ENCODE measurements at regions not wholly inside any gene's neighbourhood (a gene's known extent, or its start where the extent isn't known, plus 50 kb on each side); places are given as distances from the start of the nearest gene placed in this dataset.
"Not testable (repeated sequence)": the region's sequence is repeated elsewhere in the genome, so short reads cannot be mapped to it uniquely, and the experiment has no call there.

DNA sequence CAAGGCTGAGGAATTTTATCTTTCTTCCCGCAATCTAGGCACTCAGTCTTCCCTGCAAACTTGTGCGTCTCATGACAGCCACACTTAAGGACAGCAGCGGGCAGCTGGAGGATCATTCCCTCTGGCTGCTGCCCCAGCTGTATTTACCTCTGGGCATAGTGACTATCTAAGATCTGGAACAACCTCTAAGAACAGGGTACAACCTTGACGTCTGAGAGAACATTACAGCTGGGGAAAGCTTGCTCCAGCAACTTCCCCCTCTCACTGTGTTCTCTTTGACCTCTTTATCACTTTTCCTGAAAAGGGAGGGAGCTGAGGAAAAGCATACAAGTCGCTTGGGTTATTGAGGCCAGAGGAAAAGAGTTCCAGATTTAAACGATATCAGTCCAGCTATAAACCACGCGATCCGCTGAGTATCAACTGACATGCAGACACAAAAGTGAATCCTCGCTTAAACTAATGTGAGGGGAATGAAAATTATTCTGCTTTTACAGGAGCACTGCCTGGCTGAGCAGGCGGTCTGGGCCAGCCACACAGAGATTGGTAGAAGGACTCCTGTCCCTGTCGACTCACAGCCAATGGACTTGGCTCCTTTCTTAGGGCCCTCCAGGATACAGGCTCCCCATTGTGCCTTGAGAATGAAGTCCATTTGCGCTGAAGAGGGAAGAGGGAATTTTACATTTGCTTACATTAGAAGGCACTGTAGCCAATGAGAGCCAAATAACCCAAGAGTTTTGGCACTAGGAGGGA lies 153.3 kb downstream of the QRSL1 start:
- TF ChIP-seq, protein P1, sequence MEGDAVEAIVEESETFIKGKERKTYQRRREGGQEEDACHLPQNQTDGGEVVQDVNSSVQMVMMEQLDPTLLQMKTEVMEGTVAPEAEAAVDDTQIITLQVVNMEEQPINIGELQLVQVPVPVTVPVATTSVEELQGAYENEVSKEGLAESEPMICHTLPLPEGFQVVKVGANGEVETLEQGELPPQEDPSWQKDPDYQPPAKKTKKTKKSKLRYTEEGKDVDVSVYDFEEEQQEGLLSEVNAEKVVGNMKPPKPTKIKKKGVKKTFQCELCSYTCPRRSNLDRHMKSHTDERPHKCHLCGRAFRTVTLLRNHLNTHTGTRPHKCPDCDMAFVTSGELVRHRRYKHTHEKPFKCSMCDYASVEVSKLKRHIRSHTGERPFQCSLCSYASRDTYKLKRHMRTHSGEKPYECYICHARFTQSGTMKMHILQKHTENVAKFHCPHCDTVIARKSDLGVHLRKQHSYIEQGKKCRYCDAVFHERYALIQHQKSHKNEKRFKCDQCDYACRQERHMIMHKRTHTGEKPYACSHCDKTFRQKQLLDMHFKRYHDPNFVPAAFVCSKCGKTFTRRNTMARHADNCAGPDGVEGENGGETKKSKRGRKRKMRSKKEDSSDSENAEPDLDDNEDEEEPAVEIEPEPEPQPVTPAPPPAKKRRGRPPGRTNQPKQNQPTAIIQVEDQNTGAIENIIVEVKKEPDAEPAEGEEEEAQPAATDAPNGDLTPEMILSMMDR (IDR thresholded peaks at IDR 0.05; ENCODE audit: insufficient read depth, low read length) = no peak
- H3K4me3 ChIP-seq (ENCODE audit: low read depth, low read length) = no peak overlapping the region
- no peak for DNase-seq (ENCODE audit: low read depth)

DNA sequence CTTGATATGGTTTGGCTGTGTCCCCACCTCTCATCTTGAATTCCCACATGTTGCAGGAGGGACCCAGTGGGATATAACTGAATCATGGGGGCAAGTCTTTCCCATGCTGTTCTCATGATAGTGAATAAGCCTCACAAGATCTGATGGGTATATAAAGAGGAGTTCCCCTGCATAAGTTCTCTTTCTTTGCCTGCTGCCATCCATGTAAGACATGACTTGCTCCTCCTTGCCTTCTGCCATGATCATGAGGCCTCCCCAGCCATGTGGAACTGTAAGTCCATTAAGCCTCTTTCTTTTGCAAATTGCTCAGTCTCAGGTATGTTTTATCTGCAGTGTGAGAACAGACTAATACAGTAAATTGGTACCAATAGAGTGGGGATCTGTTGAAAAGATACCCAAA lies 150.2 kb downstream of the QRSL1 start:
- not testable (repeated sequence) for DNase-seq (ENCODE audit: low read depth); H3K4me3 ChIP-seq (ENCODE audit: low read depth, low read length)

DNA sequence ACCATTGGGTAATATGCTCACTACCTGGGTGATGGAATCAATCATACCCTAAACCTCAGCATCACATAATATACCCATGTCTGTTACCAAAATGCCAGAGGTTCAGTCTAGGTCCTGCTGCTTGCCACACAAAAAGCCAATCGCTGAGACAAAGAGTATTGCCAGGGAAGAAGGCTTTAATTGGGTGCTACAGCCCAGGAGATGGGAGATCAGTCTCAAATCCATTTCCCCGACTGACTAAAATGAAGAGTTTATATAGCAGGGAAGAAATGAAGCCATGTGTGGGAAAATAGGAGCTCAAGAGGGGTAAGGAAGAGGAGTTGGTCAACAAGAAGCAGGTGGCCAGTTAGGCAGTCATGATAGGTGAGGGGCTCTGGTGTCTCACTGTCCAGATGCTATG lies 149.6 kb downstream of the QRSL1 start:
- DNase-seq (ENCODE audit: low read depth) = no peak
- TF ChIP-seq, protein P1 (IDR thresholded peaks at IDR 0.05; ENCODE audit: insufficient read depth, low read length) = no peak
- H3K4me3 ChIP-seq (ENCODE audit: low read depth, low read length) = no peak overlapping the region

DNA sequence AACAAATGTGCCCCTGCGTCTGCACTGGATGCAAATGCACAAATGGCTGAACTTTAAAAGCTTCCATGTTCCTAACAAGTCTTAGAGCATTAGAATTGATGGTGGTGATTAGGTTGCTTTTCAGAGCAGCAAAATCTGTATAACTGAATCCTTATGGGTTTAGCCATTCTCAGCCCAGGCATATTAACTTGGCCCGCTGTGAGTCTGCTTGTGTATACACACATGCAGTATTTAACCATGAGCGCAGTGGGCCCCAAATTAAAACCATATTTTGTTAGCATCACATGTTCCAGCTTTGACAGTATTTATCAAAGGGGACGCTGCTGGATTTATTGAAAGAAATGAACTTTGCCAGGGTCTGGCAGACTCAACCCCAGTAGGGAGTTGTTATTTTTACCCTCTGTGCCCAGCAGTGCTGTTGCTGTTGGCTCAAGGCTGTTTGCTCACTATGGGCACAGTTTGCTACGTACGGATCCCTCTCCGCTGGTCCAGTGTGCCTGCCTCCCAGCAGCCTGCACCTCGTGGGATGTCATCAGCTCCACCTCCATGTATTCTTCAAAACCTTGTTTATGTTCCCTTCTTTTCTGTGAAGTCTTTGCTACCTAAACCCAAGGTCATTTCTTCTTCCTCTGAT lies 144.7 kb downstream of the QRSL1 start:
- TF ChIP-seq, protein P1 (IDR thresholded peaks at IDR 0.05; ENCODE audit: insufficient read depth, low read length) = no peak
- DNase-seq (ENCODE audit: low read depth) = no peak
- H3K4me3 ChIP-seq (ENCODE audit: low read depth, low read length) = no peak overlapping the region

DNA sequence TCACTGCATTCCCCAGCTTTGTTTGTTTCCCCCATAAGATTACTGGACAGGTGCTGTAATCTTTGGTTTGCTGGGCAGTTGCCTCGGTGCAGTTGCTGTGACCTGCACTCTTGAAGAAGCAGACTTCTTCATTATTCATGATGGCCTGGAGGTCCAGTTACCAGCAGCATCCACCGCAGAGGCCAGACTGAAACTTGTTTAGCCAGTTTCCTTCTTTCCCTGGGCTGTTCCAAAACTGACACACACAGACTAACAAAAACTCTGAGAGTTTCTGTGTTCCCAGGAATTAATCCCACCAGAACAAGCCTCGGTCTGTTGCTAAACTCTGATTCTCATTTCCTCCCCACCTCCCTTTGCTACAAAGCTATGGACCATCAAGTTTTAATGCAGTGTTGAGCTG lies 144.1 kb downstream of the QRSL1 start:
- no peak overlapping the region for H3K4me3 ChIP-seq (ENCODE audit: low read depth, low read length)
- TF ChIP-seq, protein P1 (IDR thresholded peaks at IDR 0.05; ENCODE audit: insufficient read depth, low read length) = no peak
- DNase-seq (ENCODE audit: low read depth) = no peak

DNA sequence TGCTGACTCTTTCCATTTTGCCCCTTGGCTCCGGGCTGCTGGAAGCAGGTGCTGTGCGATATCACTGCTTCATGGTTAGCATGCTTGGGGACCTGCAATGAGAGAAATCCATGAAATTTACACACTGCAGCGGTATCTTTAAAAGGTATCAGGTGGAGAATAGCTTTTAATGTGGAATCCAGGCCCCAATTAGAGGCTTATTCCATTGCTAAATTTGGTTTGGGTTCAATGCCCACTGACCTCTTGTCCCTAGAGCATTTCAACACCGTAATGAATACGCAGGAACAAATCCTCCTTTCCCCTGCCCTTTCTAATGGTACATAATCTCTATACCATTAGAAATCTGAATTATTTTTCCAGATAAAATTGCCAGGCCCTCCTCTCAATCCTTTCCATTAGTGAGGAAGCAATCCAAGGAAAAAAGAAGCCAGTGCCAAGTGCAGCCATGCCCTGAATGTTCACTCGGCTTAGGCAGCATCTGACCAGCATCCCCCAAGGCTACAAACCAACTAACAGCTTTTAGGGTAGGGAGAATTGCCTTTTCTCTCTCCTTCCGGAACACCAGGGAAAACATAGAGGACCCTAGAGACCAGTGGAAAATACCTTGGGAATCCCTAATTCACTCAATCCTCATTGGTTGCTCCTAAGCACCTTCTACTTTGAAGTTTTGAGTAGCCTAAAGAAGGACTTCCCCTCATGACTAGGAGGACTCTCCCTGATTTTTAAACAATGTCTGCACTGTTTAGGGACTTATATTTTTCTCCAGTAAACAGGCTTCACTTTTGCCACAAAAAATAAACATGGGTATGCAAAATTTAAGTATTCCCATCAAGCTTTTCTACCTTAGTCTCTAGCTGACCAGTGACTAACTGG lies 143.1 kb downstream of the QRSL1 start:
- no peak overlapping the region for H3K4me3 ChIP-seq (ENCODE audit: low read depth, low read length)
- DNase-seq (ENCODE audit: low read depth) = no peak
- TF ChIP-seq, protein P1 (IDR thresholded peaks at IDR 0.05; ENCODE audit: insufficient read depth, low read length) = no peak

DNA sequence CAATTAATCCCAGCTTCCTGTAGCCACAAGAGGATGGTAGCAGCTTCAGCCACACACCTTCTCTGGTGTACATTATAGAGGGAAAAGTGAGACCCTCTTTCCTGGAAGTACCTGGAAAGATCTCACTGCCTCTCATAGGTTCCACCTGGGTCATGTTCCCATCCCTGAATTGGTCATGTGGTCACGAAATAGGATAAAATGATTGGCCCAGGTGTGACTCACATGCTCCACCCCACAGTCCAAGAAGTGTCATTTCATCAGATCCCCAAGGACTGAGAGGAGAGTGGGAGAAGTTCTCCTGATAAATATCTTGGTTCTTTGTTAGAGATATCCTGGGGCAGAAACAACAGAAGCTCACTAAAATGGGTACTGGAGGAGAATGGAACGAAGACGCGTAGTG lies 142.4 kb downstream of the QRSL1 start:
- TF ChIP-seq, protein P1 (IDR thresholded peaks at IDR 0.05; ENCODE audit: insufficient read depth, low read length) = no peak
- DNase-seq (ENCODE audit: low read depth) = no peak
- H3K4me3 ChIP-seq (ENCODE audit: low read depth, low read length) = no peak overlapping the region
